ENCODE measurements at regions not wholly inside any gene's neighbourhood (a gene's known extent, or its start where the extent isn't known, plus 50 kb on each side); places are given as distances from the start of the nearest gene placed in this dataset.

- ATAC-seq (ENCODE audit: insufficient read depth, low FRiP score) (no peak), DNase-seq (no peak)
- Histone ChIP-seq H3K27ac (ENCODE audit: low read depth in 1 of 2, low read length in 1 of 2) (no peak overlapping the region), H3K9ac (ENCODE audit: insufficient read depth in 1 of 2, low read length in 2 of 2) (no peak overlapping the region), H3K27me3 (ENCODE audit: control insufficient read depth in 3 of 3, insufficient read depth in 3 of 3, low read length in 2 of 3) (peaks cover 0 to 3% (median 0%) of the 10 kb centered on the region in 3 donors), H3K36me3 (ENCODE audit: control insufficient read depth in 4 of 4, insufficient read depth in 4 of 4, low read length in 4 of 4) (no peaks in the 10 kb centered on the region), H3K4me1 (ENCODE audit: control insufficient read depth in 5 of 5, insufficient read depth in 5 of 5, low read length in 5 of 5) (no peaks in the 10 kb centered on the region), H3K9me3 (ENCODE audit: control insufficient read depth in 4 of 4, insufficient read depth in 3 of 4, low read length in 3 of 4) (peaks cover 0 to 14% (median 0%) of the 10 kb centered on the region in 4 donors), H3K4me3 (no peak overlapping the region)
- no peak for TF ChIP-seq CTCF (IDR thresholded peaks at IDR 0.05; ENCODE audit: control extremely low read depth, extremely low read depth)
- WGBS, 2 donors: 92 to 94% methylated on average over 32 of the region's 32 CpGs
Measured at GRCh38 chr3:63096248-63097058, 181.7 kb upstream of the SYNPR start.

GRCh38 chr3:63097396-63097795 is 180.7 kb upstream of the SYNPR start:
- H3K4me1 ChIP-seq (ENCODE audit: control insufficient read depth in 5 of 5, insufficient read depth in 5 of 5, low read length in 5 of 5): no peaks in the 10 kb centered on the region
- H3K36me3 ChIP-seq (ENCODE audit: control insufficient read depth in 4 of 4, insufficient read depth in 4 of 4, low read length in 4 of 4): no peaks in the 10 kb centered on the region
- peaks cover 0 to 3% (median 0%) of the 10 kb centered on the region in 3 donors for H3K27me3 ChIP-seq (ENCODE audit: control insufficient read depth in 3 of 3, insufficient read depth in 3 of 3, low read length in 2 of 3)
- no peak for TF ChIP-seq CTCF (IDR thresholded peaks at IDR 0.05; ENCODE audit: control extremely low read depth, extremely low read depth)
- no peak overlapping the region for H3K4me3 ChIP-seq
- 89 to 94% methylated on average over 11 of the region's 11 CpGs for WGBS, 2 donors
- H3K9ac ChIP-seq (ENCODE audit: insufficient read depth in 1 of 2, low read length in 2 of 2): no peak overlapping the region
- peaks cover 0 to 14% (median 0%) of the 10 kb centered on the region in 4 donors for H3K9me3 ChIP-seq (ENCODE audit: control insufficient read depth in 4 of 4, insufficient read depth in 3 of 4, low read length in 3 of 4)
- DNase-seq: no peak
- no peak for ATAC-seq (ENCODE audit: insufficient read depth, low FRiP score)
- H3K27ac ChIP-seq (ENCODE audit: low read depth in 1 of 2, low read length in 1 of 2): no peak overlapping the region

- Histone ChIP-seq H3K9me3 (ENCODE audit: control insufficient read depth in 4 of 4, insufficient read depth in 3 of 4, low read length in 3 of 4) (peaks cover 0 to 2% (median 0%) of the 10 kb centered on the region in 4 donors), H3K4me3 (no peak overlapping the region), H3K9ac (ENCODE audit: insufficient read depth in 1 of 2, low read length in 2 of 2) (no peak overlapping the region), H3K27me3 (ENCODE audit: control insufficient read depth in 3 of 3, insufficient read depth in 3 of 3, low read length in 2 of 3) (no peaks in the 10 kb centered on the region), H3K27ac (ENCODE audit: low read depth in 1 of 2, low read length in 1 of 2) (no peak overlapping the region), H3K4me1 (ENCODE audit: control insufficient read depth in 5 of 5, insufficient read depth in 5 of 5, low read length in 5 of 5) (no peaks in the 10 kb centered on the region), H3K36me3 (ENCODE audit: control insufficient read depth in 4 of 4, insufficient read depth in 4 of 4, low read length in 4 of 4) (no peaks in the 10 kb centered on the region)
- no peak for TF ChIP-seq CTCF (IDR thresholded peaks at IDR 0.05; ENCODE audit: control extremely low read depth, extremely low read depth)
- ATAC-seq (ENCODE audit: insufficient read depth, low FRiP score) (no peak), DNase-seq (no peak)
- 81 to 89% methylated on average over 3 of the region's 3 CpGs for WGBS, 2 donors
Measured at GRCh38 chr3:63116922-63117321, 161.2 kb upstream of the SYNPR start.
